IPS DF 4.7 (cell line): ENCODE measurements at regions not wholly inside any gene's neighbourhood (a gene's known extent, or its start where the extent isn't known, plus 50 kb on each side); places are given as distances from the start of the nearest gene placed in this dataset.

ENCODE experiments used
- DNase-seq: peaks from one replicate; pipeline ENCODE4 v3.0.0-alpha.2; 2013; ENCODE audit warnings: low spot score; ENCODE audit errors: extremely low read depth

- DNase-seq, result no peak
Observed at GRCh38 chr5:88944751-88945531, 62.0 kb upstream of the MEF2C start.

- no peak for DNase-seq
Observed at GRCh38 chr5:88941581-88941980, 58.6 kb upstream of the MEF2C start.

- DNase-seq, result no peak
Observed at GRCh38 chr5:88940713-88941112, 57.7 kb upstream of the MEF2C start.

- DNase-seq, result no peak
Observed at GRCh38 chr5:88939300-88939699, 56.3 kb upstream of the MEF2C start.

- no peak for DNase-seq
Observed at GRCh38 chr5:88938488-88938887, 55.5 kb upstream of the MEF2C start.

GRCh38 chr5:88937406-88937805 lies 54.4 kb upstream of the MEF2C start:
- DNase-seq, result no peak

GRCh38 chr5:88934439-88934838 lies 51.5 kb upstream of the MEF2C start:
- DNase-seq, result no peak
